Ishikawa (cell line): ENCODE measurements at regions not wholly inside any gene's neighbourhood (a gene's known extent, or its start where the extent isn't known, plus 50 kb on each side); places are given as distances from the start of the nearest gene placed in this dataset.

ENCODE experiments used
- CEBPB ChIP-seq: IDR thresholded peaks from 2 replicates; pipeline ENCODE4 v1.6.1; 2012
- CREB1 ChIP-seq: IDR thresholded peaks from 2 replicates; pipeline ENCODE4 v1.6.1; 2012; ENCODE audit warnings: low read depth
- EGR1 ChIP-seq: IDR thresholded peaks from 2 replicates; pipeline ENCODE4 v1.6.1; 2012
- EP300 ChIP-seq: IDR thresholded peaks from 2 replicates; pipeline ENCODE4 v1.6.1; 2012; ENCODE audit warnings: borderline replicate concordance
- FOXM1 ChIP-seq: IDR thresholded peaks from 2 replicates; pipeline ENCODE4 v1.6.1; 2012; ENCODE audit warnings: low read depth, borderline replicate concordance
- MAX ChIP-seq: IDR thresholded peaks from 2 replicates; pipeline ENCODE4 v1.6.1; 2012
- NFIC ChIP-seq: IDR thresholded peaks from 2 replicates; pipeline ENCODE4 v1.6.1; 2012
- RAD21 ChIP-seq: IDR thresholded peaks from 2 replicates; pipeline ENCODE4 v1.6.1; 2012; ENCODE audit warnings: low read depth
- REST ChIP-seq: IDR thresholded peaks from 2 replicates; pipeline ENCODE4 v1.6.1; 2012; ENCODE audit warnings: low read depth, mild to moderate bottlenecking
- TAF1 ChIP-seq: IDR thresholded peaks from 2 replicates; pipeline ENCODE4 v1.6.1; 2012; ENCODE audit warnings: low read depth, mild to moderate bottlenecking
- TCF12 ChIP-seq: IDR thresholded peaks from 2 replicates; pipeline ENCODE4 v1.6.1; 2012; ENCODE audit warnings: low read depth
- TEAD4 ChIP-seq: IDR thresholded peaks from 2 replicates; pipeline ENCODE4 v1.6.1; 2012
- USF1 ChIP-seq: IDR thresholded peaks from 2 replicates; pipeline ENCODE4 v1.6.1; 2012
- YY1 ChIP-seq: IDR thresholded peaks from 2 replicates; pipeline ENCODE4 v1.6.1; 2012; ENCODE audit warnings: low read depth
- ZBTB7A ChIP-seq: IDR thresholded peaks from 2 replicates; pipeline ENCODE4 v1.6.1; 2012; ENCODE audit warnings: low read depth

DNA sequence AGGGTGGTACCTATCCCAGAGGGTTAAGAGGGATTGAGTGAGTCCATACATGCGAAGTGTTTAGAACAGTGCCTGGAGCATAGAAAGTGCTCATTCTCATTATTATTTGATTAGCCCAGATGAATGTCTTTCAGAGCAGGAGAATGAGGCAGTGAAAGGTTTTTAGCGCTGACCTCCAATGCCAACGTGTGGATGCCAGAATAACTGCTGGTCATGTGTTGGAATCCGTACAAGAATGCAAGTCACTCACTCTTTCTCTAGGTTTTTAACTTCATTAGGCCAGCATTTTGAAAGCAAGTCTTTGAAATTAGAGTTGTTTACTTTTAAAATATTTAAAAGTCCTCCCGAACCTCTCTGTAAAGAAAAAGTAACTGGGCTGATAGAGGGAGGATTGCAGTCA is 374.2 kb downstream of the EN1 start:
- TF ChIP-seq RAD21 (no peak), CEBPB (no peak), EGR1 (no peak), CREB1 (no peak), REST (no peak), TEAD4 (no peak), USF1 (no peak), MAX (no peak), YY1 (no peak), NFIC (no peak), EP300 (no peak), ZBTB7A (no peak), TCF12 (no peak), FOXM1 (no peak)

DNA sequence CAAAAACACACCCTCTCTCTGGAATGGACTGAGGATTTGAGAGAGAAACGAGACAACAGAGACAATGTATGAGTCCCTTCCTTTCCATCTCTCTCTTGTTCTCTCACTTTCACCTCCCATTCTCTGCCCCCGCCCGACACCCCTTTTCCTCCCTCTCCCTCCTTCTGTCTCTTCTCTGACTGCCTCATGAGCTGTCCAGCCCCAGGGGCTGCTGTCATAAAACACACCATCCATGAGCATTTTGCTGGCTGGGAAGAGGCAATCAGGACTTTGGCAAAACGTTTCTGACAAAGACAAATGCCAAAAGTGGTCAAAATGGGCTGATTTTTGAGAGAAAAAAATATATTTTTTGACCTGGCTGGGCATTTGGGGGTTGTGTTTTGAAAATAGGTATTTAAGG is 377.2 kb downstream of the EN1 start:
- no peak for TF ChIP-seq RAD21
- TF ChIP-seq FOXM1, result no peak
- no peak for TF ChIP-seq ZBTB7A
- TF ChIP-seq TAF1, result no peak
- TF ChIP-seq CEBPB, result no peak
- no peak for TF ChIP-seq TEAD4
- no peak for TF ChIP-seq CREB1
- no peak for TF ChIP-seq YY1
- no peak for TF ChIP-seq MAX
- no peak for TF ChIP-seq NFIC
- no peak for TF ChIP-seq TCF12

- TF ChIP-seq REST, result no peak
- TF ChIP-seq CREB1, result no peak
- TF ChIP-seq MAX, result no peak
- no peak for TF ChIP-seq EGR1
- no peak for TF ChIP-seq NFIC
- TF ChIP-seq EP300, result no peak
- no peak for TF ChIP-seq YY1
- TF ChIP-seq CEBPB, result no peak
- no peak for TF ChIP-seq TEAD4
- TF ChIP-seq USF1, result no peak
- TF ChIP-seq TAF1, result no peak
- TF ChIP-seq FOXM1, result no peak
- TF ChIP-seq TCF12, result no peak
Measured at GRCh38 chr2:118469103-118469502, 378.3 kb downstream of the EN1 start.

DNA sequence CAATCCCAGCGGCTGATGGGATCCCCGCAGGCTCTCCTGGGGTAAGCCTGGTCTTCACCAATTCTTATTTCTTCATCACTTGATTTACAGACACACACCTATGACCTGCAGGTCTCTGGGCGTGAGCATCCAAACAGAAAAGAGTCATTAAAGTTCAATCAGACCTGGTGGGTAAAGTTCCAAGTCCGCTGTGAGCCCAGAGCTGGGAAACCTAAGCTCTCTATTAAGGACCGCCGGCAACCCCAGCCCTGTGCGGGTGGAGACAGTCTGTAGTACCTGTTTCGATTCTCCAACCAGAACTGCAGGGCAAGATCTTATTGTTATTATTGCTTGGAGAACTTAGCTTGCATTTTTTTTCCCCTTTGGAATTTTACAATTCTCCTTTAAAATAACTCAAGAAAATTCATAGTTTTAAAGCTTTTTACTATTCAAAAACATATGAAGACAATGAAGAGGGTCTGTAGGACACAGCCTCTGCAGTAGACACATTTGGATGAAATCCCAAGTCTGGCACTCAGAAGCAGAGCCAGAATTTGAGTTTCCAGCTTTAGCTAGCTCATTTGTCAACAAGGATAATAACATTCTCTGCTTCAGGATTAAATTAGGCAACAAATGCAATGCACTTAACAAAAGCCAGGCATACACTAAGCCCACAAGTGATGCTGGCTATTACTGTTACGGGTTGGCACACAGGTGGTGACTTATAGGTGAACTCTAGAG is 376.4 kb downstream of the INSIG2 start:
- no peak for TF ChIP-seq CREB1
- TF ChIP-seq REST, result no peak
- no peak for TF ChIP-seq TAF1
- no peak for TF ChIP-seq YY1
- no peak for TF ChIP-seq USF1
- TF ChIP-seq ZBTB7A, result no peak
- TF ChIP-seq TCF12, result no peak
- TF ChIP-seq EGR1, result no peak
- TF ChIP-seq EP300, result no peak
- TF ChIP-seq CEBPB, result no peak
- no peak for TF ChIP-seq TEAD4
- TF ChIP-seq RAD21, result no peak
- TF ChIP-seq NFIC, result no peak
- no peak for TF ChIP-seq MAX
- no peak for TF ChIP-seq FOXM1
